IMR-90 (cell line): ENCODE measurements at regions not wholly inside any gene's neighbourhood (a gene's known extent, or its start where the extent isn't known, plus 50 kb on each side); places are given as distances from the start of the nearest gene placed in this dataset.

ENCODE experiments used
- ATAC-seq: fragments of 200-7000 bp; cut with Tn5 transposase; 2 replicates; pipeline ENCODE4 v1.9.1; 2020; ENCODE audit warnings: low read depth, mild to moderate bottlenecking, moderate library complexity
- BruUV-seq: library from RNA; stranded (reverse); fragments of 400-500 nt; replicated peaks from 2 replicates; lab custom pipeline; 2021; lab: Mats Ljungman, UMichigan
- CTCF ChIA-PET: fragments of 300-600 bp; formaldehyde crosslinking; extraction: SDS; loops from one replicate; lab custom pipeline; 2021; ENCODE audit warnings: antibody characterized with exemption; lab: Yijun Ruan, JAX
- POLR2A ChIA-PET: fragments of 300-600 bp; sonication (Branson Sonifier 250); formaldehyde crosslinking; loops from one replicate; lab custom pipeline; 2022; ENCODE audit warnings: antibody characterized with exemption; ENCODE audit not compliant: unreplicated experiment; lab: Charles Lee
- DNase-seq: peaks from one replicate; pipeline ENCODE4 v3.0.0; 2013
- H2AFZ ChIP-seq: replicated peaks from 2 replicates; pipeline ENCODE3; 2013; ENCODE audit warnings: low read length, mild to moderate bottlenecking; ENCODE audit not compliant: poor library complexity
- H2AK5ac ChIP-seq: 2 replicates; pipeline ENCODE4 v1.6.1; 2013; ENCODE audit warnings: low read depth, low read length, inconsistent platforms
- H2AK9ac ChIP-seq: replicated peaks from 2 replicates; pipeline ENCODE3; 2013; ENCODE audit warnings: mild to moderate bottlenecking, low read depth, low read length, moderate library complexity; ENCODE audit not compliant: poor library complexity
- H2BK120ac ChIP-seq: 2 replicates; pipeline ENCODE4 v1.6.1; 2013; ENCODE audit warnings: low read depth, low read length, inconsistent platforms
- H2BK15ac ChIP-seq: 3 replicates; pipeline ENCODE4 v1.6.1; 2013; ENCODE audit warnings: low read depth, low read length, inconsistent platforms
- H2BK20ac ChIP-seq: 2 replicates; pipeline ENCODE4 v1.6.1; 2013; ENCODE audit warnings: low read depth, mild to moderate bottlenecking, inconsistent platforms, low read length, moderate library complexity
- H2BK5ac ChIP-seq: 2 replicates; pipeline ENCODE4 v1.6.1; 2013; ENCODE audit warnings: mild to moderate bottlenecking, low read depth, low read length, inconsistent platforms; ENCODE audit not compliant: poor library complexity, severe bottlenecking
- H3K14ac ChIP-seq: replicated peaks from 2 replicates; pipeline ENCODE4 v1.6.1; 2013; ENCODE audit warnings: low read depth, low read length, inconsistent platforms
- H3K18ac ChIP-seq: 2 replicates; pipeline ENCODE4 v1.6.1; 2013; ENCODE audit warnings: low read depth, low read length, control low read depth
- H3K23ac ChIP-seq: 2 replicates; pipeline ENCODE4 v1.6.1; 2013; ENCODE audit warnings: low read depth, low read length, inconsistent platforms
- H3K27ac ChIP-seq: 2 replicates; pipeline ENCODE4 v1.5.1; 2013; ENCODE audit warnings: mild to moderate bottlenecking, control low read depth, low read length; ENCODE audit not compliant: insufficient read depth
- H3K27me3 ChIP-seq: 2 replicates; pipeline ENCODE4 v1.6.1; 2013; ENCODE audit warnings: low read length; ENCODE audit not compliant: control insufficient read depth, insufficient read depth
- H3K36me3 ChIP-seq: 2 replicates; pipeline ENCODE4 v1.6.1; 2013; ENCODE audit warnings: low read length, mixed read lengths; ENCODE audit not compliant: control insufficient read depth, insufficient read depth
- H3K4ac ChIP-seq: 2 replicates; pipeline ENCODE4 v1.6.1; 2013; ENCODE audit warnings: low read depth, low read length, inconsistent platforms
- H3K4me1 ChIP-seq: 2 replicates; pipeline ENCODE4 v1.6.1; 2013; ENCODE audit warnings: low read length, mixed read lengths; ENCODE audit not compliant: control insufficient read depth, insufficient read depth
- H3K4me2 ChIP-seq: 2 replicates; pipeline ENCODE4 v1.6.1; 2013; ENCODE audit warnings: low read depth, mild to moderate bottlenecking, control low read depth, low read length, moderate library complexity
- H3K4me3 ChIP-seq: 2 replicates; pipeline ENCODE4 v1.5.1; 2013; ENCODE audit warnings: low read depth, mild to moderate bottlenecking, control low read depth, low read length, moderate library complexity; ENCODE audit not compliant: insufficient read depth
- H3K56ac ChIP-seq: 2 replicates; pipeline ENCODE4 v1.6.1; 2013; ENCODE audit warnings: low read length, inconsistent platforms; ENCODE audit not compliant: insufficient read depth; ENCODE audit errors: extremely low read depth
- H3K79me1 ChIP-seq, 2 experiments: 2 replicates each; pipeline ENCODE4 v1.6.1; 2013; ENCODE audit warnings: low read length in 2 of 2, inconsistent platforms in 1 of 2, low read depth in 1 of 2
- H3K9ac ChIP-seq: 2 replicates; pipeline ENCODE4 v1.6.1; 2013; ENCODE audit warnings: low read depth, low read length, control low read depth
- H3K9me1 ChIP-seq: 2 replicates; pipeline ENCODE4 v1.6.1; 2013; ENCODE audit warnings: low read length, inconsistent platforms; ENCODE audit not compliant: insufficient read depth
- H3K9me3 ChIP-seq: 2 replicates; pipeline ENCODE4 v1.6.1; 2013; ENCODE audit warnings: low read length; ENCODE audit not compliant: control insufficient read depth, insufficient read depth
- H4K20me1 ChIP-seq: 2 replicates; pipeline ENCODE4 v1.6.1; 2013; ENCODE audit warnings: low read length, inconsistent platforms; ENCODE audit not compliant: insufficient read depth
- H4K5ac ChIP-seq: 2 replicates; pipeline ENCODE4 v1.6.1; 2013; ENCODE audit warnings: mild to moderate bottlenecking, low read depth, low read length, control low read depth
- H4K8ac ChIP-seq, 2 experiments: 2 replicates each; pipeline ENCODE4 v1.6.1; 2013; ENCODE audit warnings: low read depth in 2 of 2, low read length in 2 of 2, control low read depth in 1 of 2, inconsistent platforms in 1 of 2
- H4K91ac ChIP-seq: 2 replicates; pipeline ENCODE4 v1.6.1; 2013; ENCODE audit warnings: low read depth, low read length, inconsistent platforms; ENCODE audit not compliant: insufficient read depth
- BHLHE40 ChIP-seq: fragments of 150-350 bp; IDR thresholded peaks from 2 replicates; pipeline ENCODE4 v1.6.1; 2016; ENCODE audit warnings: mild to moderate bottlenecking, low read depth, low read length
- CEBPB ChIP-seq: IDR thresholded peaks from 2 replicates; pipeline ENCODE4 v1.6.1; 2012; ENCODE audit warnings: low read depth, low read length, improper control_type of control experiment
- CHD1 ChIP-seq: IDR thresholded peaks from 2 replicates; pipeline ENCODE4 v1.6.1; 2012; ENCODE audit warnings: low read depth, low read length, improper control_type of control experiment
- CTCF ChIP-seq: conservative IDR thresholded peaks from 2 replicates; pipeline ENCODE4 v1.5.1; 2012; ENCODE audit warnings: mild to moderate bottlenecking, low read depth, low read length, improper control_type of control experiment
- ELK1 ChIP-seq: fragments of 150-350 bp; IDR thresholded peaks from 2 replicates; pipeline ENCODE4 v1.6.1; 2016; ENCODE audit warnings: low read depth, mild to moderate bottlenecking, low read length, moderate library complexity, borderline replicate concordance
- FOS ChIP-seq: fragments of 150-350 bp; IDR thresholded peaks from 2 replicates; pipeline ENCODE4 v1.6.1; 2016; ENCODE audit warnings: low read depth, low read length
- MAFK ChIP-seq: IDR thresholded peaks from 2 replicates; pipeline ENCODE4 v1.6.1; 2012; ENCODE audit warnings: low read depth, low read length, improper control_type of control experiment
- MAZ ChIP-seq: IDR thresholded peaks from 2 replicates; pipeline ENCODE4 v1.6.1; 2012; ENCODE audit warnings: low read depth, mild to moderate bottlenecking, low read length, improper control_type of control experiment, moderate library complexity, borderline replicate concordance
- MXI1 ChIP-seq: IDR thresholded peaks from 2 replicates; pipeline ENCODE4 v1.6.1; 2012; ENCODE audit warnings: low read depth, mild to moderate bottlenecking, low read length, moderate library complexity, borderline replicate concordance
- NFE2L2 ChIP-seq: fragments of 150-350 bp; IDR thresholded peaks from 2 replicates; pipeline ENCODE4 v1.6.1; 2016; ENCODE audit warnings: low read depth, mild to moderate bottlenecking, low read length
- POLR2A ChIP-seq: IDR thresholded peaks from 2 replicates; pipeline ENCODE4 v1.6.1; 2012; ENCODE audit warnings: mild to moderate bottlenecking, low read depth, low read length
- RAD21 ChIP-seq: IDR thresholded peaks from 2 replicates; pipeline ENCODE4 v1.6.1; 2012; ENCODE audit warnings: low read length, improper control_type of control experiment
- RCOR1 ChIP-seq: IDR thresholded peaks from 2 replicates; pipeline ENCODE4 v1.6.1; 2012; ENCODE audit warnings: mild to moderate bottlenecking, low read length, improper control_type of control experiment; ENCODE audit not compliant: insufficient replicate concordance
- RFX5 ChIP-seq: IDR thresholded peaks from 2 replicates; pipeline ENCODE4 v1.8.0; 2012; ENCODE audit warnings: low read depth, mild to moderate bottlenecking, low read length, moderate library complexity
- SMC3 ChIP-seq: fragments of 150-350 bp; IDR thresholded peaks from 2 replicates; pipeline ENCODE4 v1.6.1; 2016; ENCODE audit warnings: low read depth, mild to moderate bottlenecking, antibody characterized with exemption, low read length, moderate library complexity
- USF2 ChIP-seq: fragments of 150-350 bp; IDR thresholded peaks from 2 replicates; pipeline ENCODE4 v1.6.1; 2017; ENCODE audit warnings: mild to moderate bottlenecking, antibody characterized with exemption, low read length, low read depth
- WGBS, 2 experiments: methylation state at CpG; one replicate each; pipeline versions ENCODE4 v1.1.5 to v1.1.7; 2013; ENCODE audit warnings: missing lambda C conversion rate in 2 of 2; ENCODE audit not compliant: insufficient read length in 1 of 2; ENCODE audit errors: extremely low coverage in 2 of 2; 5-methylcytosine and 5-hydroxymethylcytosine counted together
- dilution Hi-C: fragments of 300-500 bp; cut with HindIII; formaldehyde crosslinking; loops from one replicate; pipeline ENCODE4 v1.14.3; 2018; ENCODE audit warnings: low sequenced_read_pairs; ENCODE audit not compliant: unreplicated experiment
- in situ Hi-C: fragments of 300-500 bp; cut with MboI; formaldehyde crosslinking; loops from 3 replicates; pipeline ENCODE4 v1.14.3; 2019; ENCODE audit warnings: low sequenced_read_pairs, inconsistent platforms, mixed read lengths
- intact Hi-C: fragments of 100-400 bp; cut with micrococcal nuclease; formaldehyde crosslinking; loops from 2 replicates; pipeline ENCODE4 v1.10.0; 2022

GRCh38 chr2:120565095-120565460 is 170.6 kb upstream of the GLI2 start:
- H3K4me3 ChIP-seq, result no peak overlapping the region
- H2AK5ac ChIP-seq, result no peak overlapping the region
- no peak overlapping the region for H3K4ac ChIP-seq
- no peak overlapping the region for H4K5ac ChIP-seq
- DNase-seq, result no peak
- 87% methylated on average over 3 of the region's 8 CpGs; no CpG with 5 or more reads in 1 of the 2 experiments for WGBS, 2 experiments
- no peak overlapping the region for H3K27ac ChIP-seq
- H2BK20ac ChIP-seq, result peak overlapping the region; percentile 14; the same call in 1 of the 2 replicates
- no peak overlapping the region for H3K56ac ChIP-seq
- no peak overlapping the region; the same call in 2 of the 3 replicates for H2BK15ac ChIP-seq
- H3K14ac ChIP-seq, result 0 out of 2 replicates have a peak overlapping the region, but pooled peaks have one; percentile 2
- no peaks in the 10 kb centered on the region for H3K36me3 ChIP-seq
- no peak for ATAC-seq
- intact Hi-C loops, result no loop called here
- H4K20me1 ChIP-seq, result no peaks in the 10 kb centered on the region
- H3K9me1 ChIP-seq, result peaks cover 26% of the 10 kb centered on the region
- no peak overlapping the region for H3K23ac ChIP-seq
- no peaks in the 10 kb centered on the region for H3K79me1 ChIP-seq
- no peak for TF ChIP-seq ELK1
- TF ChIP-seq POLR2A, result no peak
- no peak for TF ChIP-seq NFE2L2
- no peak for TF ChIP-seq CHD1
- TF ChIP-seq MXI1, result no peak
- no peak for TF ChIP-seq RAD21
- TF ChIP-seq FOS, result no peak
- TF ChIP-seq CEBPB, result no peak
- no peak for TF ChIP-seq CTCF
- TF ChIP-seq USF2, result no peak
- TF ChIP-seq MAZ, result no peak
- TF ChIP-seq MAFK, result no peak
- no peak for TF ChIP-seq RFX5
- TF ChIP-seq SMC3, result no peak
- no peak for TF ChIP-seq BHLHE40
- no peak for TF ChIP-seq RCOR1
- H2BK5ac ChIP-seq, result no peak overlapping the region
- no peak overlapping the region; the same call in 1 of the 2 replicates for H3K18ac ChIP-seq
- H2BK120ac ChIP-seq, result no peak overlapping the region
- H2AFZ ChIP-seq, result no peak overlapping the region
- in situ Hi-C loops, result no loop called here
- dilution Hi-C loops, result no loop called here
- no TSS peak for BruUV-seq
- H3K4me2 ChIP-seq, result no peak overlapping the region
- no peak overlapping the region for H4K8ac ChIP-seq
- ChIA-PET CTCF (no interaction called here), POLR2A (no interaction called here)
- H3K27me3 ChIP-seq, result peaks cover 3% of the 10 kb centered on the region; the same call in 1 of the 2 replicates
- no peak overlapping the region for H2AK9ac ChIP-seq
- no peak overlapping the region for H3K9ac ChIP-seq
- no peaks in the 10 kb centered on the region for H3K9me3 ChIP-seq
- H3K4me1 ChIP-seq, result peaks cover 22% of the 10 kb centered on the region
- H4K91ac ChIP-seq, result no peak overlapping the region
